ENCODE measurements at regions not wholly inside any gene's neighbourhood (a gene's known extent, or its start where the extent isn't known, plus 50 kb on each side); places are given as distances from the start of the nearest gene placed in this dataset.

- no peak for DNase-seq
These were observed 86.8 kb upstream of the CD180 start for GRCh38 chr5:67283275-67283987.

DNA sequence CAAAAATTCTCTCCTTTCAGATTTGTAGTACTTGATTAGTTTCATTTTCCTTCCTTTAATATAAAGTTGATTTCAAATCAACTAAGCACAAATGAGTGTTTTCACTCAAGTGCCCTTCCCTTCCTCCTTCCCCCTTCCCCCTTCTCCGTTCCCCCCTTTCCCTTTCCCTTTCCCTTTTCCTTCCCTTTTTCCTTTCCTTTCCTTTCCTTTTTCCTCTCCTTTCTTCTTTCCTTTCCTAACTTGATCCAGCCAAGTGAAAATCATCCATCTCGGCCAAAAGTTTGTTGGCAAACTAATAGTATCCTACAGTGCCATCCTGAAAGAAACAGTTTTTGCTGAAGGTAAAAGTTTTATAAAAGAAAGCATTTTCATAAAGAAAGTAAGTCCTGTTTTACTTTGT lies 85.3 kb upstream of the CD180 start:
- no peak for DNase-seq

GRCh38 chr5:67273689-67274356 lies 77.2 kb upstream of the CD180 start:
- DNase-seq, result no peak

GRCh38 chr5:67272453-67273130 lies 76.0 kb upstream of the CD180 start:
- no peak for DNase-seq

- no peak for DNase-seq
These were observed 71.8 kb upstream of the CD180 start for GRCh38 chr5:67268231-67269021.

DNA sequence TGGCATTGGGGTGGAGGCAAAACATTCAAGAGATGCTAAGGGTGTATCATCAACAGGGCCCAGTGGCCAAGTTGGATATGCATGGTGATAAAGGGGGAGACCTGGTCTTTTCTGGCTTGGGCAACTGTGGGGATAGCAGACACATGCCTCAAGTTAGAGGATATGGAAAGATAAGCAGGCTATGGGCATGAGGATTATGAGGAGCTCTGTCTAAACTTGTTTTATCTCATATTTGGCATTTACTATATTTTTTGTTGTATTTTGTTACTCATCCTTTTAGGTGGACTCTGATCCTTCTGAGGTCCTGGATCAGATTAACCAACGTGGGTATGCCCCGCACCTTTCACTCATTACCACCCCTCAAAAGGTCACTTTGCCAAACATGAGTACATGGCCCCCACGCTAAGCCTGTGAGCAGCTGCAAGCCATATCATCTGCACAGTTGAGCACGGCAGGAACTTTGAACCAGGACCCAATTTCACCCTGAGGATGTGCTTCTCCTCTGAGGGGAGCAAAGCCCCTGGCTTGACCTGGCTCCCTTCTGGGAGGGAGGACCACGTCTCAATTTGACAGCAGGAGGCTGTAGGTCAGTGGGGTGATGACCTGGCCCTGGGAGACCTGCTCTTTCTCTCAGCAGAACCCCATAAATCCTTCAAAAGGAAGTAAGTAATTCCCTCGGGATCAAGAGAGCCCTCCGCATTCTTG lies 71.1 kb upstream of the CD180 start:
- DNase-seq, result no peak

- no peak for DNase-seq
These were observed 70.2 kb upstream of the CD180 start for GRCh38 chr5:67266654-67267350.

DNA sequence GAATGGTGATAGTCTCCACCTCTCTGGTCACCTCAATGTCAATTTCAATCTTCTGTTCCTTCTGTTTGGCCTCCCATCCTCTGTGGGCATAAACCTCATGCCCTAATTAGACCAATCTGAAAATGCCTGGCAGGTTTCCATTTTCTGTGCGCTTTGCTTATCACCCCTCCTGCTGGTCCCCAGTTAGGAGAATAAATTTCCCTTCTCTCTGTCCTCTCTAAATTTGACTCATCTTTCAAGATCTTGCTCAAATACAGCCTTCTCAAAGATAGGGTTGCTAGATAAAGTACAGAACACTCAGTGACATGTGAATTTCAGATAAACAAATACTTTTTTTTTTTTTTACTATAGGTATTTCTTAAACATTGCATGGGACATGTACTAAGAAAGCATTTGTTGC lies 69.4 kb upstream of the CD180 start:
- no peak for DNase-seq

- DNase-seq, result no peak
These were observed 67.2 kb upstream of the CD180 start for GRCh38 chr5:67263656-67264408.

DNA sequence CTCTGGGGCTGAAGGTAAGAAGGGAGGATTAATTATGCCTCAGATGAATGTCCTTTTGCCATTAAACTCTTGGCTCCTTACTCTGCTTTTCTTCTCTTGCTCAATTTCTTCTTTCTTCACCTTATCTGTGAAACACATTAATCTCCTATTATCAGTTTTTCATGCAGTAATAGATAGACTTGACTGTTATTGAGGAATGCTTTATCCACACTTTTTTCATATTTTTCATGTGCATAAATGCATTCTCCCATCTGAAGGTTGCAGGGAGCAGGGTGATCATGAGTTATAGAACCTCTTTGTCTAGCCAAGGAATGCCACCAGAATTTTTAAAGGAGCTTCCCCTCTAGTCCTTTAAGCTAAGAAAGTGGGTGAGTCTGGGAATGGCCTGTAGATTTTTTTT lies 66.4 kb upstream of the CD180 start:
- DNase-seq, result no peak

GRCh38 chr5:67262206-67262605 lies 65.6 kb upstream of the CD180 start:
- no peak for DNase-seq

GRCh38 chr5:67259548-67260215 lies 63.1 kb upstream of the CD180 start:
- no peak for DNase-seq

GRCh38 chr5:67257500-67257899 lies 60.9 kb upstream of the CD180 start:
- no peak for DNase-seq

- no peak for DNase-seq
These were observed 60.5 kb upstream of the CD180 start for GRCh38 chr5:67257077-67257476.

DNA sequence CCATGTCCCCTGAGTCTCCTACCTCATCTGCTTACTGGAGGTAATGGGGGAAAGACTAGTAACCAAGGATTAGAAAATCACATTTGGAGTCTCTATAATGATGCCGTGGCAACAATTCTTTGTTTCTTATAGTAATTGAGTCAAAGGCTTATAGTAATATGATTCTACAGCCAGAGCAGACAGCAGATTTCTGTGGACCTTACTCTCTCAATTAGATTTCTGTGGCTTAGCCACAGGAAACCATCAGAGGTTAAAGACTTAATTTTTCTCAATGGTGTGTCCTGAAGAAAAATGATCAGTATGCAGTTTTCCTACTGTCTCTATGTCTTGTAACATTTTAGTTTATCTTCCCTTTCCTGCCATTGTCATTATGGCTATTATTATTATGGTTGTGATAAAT lies 59.3 kb upstream of the CD180 start:
- no peak for DNase-seq

DNA sequence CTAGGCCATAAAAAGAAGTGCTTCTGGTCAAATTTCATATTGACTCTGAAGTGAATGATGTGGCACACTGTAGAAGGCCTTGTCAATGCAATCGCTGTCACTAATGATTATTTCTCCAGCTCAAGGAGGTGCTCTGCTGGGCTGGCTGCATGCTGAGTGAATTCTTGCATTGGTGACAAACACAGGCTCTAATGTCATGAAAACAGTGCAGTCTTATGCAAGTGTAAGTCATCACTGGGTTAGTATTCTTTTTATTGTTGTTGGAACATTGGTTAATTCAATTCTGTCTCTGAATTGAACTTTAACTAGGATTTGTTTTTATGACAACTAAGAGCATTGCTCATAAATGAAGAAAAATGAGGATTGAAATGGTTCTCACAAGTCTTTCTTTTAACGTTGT lies 57.3 kb upstream of the CD180 start:
- no peak for DNase-seq

DNA sequence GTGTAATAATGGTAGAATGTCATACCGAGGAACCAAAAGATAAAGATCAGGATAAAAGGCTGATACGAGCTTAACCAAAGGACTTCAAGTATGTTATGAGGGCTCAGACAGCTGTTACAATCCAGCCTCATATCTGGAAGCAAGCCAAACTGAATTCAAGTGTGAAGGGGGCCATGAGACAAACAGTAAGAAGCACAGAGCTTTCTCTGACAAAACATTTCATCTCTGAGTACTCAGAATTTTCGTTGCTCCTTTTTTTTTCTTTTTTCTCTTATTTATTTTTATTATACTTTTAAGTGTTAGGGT lies 52.9 kb upstream of the CD180 start:
- no peak for DNase-seq

DNA sequence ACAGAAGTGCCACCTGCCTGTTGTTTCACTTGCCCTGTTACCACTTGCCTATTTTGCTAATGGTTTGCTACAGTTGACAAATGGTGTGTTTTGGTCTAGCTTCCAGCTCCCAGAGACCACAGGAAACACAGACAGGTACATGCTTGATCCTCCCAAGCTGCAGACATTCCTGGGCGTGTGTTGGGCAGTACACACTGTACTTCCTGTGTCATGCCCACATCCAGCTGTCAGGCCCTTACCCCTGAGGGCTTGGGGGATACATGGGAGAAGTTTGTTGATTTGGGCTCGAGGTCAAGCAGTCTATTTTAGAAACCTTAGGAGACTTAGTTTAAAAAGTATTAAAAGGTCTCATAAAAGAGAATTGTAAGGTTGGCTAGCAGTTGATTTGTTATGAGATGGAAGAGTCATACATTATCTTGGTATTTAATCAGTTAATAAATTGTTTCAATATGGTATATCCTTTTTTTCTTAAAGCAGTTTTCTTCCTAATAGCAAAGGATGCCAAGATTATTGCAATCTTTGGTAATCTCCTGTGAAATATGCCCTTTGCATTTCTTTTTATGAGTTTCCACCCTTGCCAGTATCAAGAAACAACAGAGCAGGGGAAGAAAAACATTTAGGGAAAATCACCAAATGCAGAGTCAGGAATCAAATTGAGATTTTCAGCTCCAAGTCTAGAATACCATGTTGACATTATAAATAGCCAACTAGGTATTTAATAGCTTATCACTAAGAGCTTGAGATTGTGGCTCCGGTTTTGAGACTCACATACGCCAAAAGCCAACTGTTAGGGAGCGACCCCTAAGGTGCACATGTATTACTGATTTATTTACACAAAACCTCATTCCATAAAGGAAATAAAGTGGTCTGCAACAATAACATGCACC lies 52.3 kb upstream of the CD180 start:
- DNase-seq, result no peak

- no peak for DNase-seq
These were observed 50.1 kb upstream of the CD180 start for GRCh38 chr5:67246546-67247268.
